HG03066 (cell line): ENCODE measurements at regions not wholly inside any gene's neighbourhood (a gene's known extent, or its start where the extent isn't known, plus 50 kb on each side); places are given as distances from the start of the nearest gene placed in this dataset.
A peak's percentile ranks its signal among the peaks of the same experiment; 100 is the strongest.
"Not testable (repeated sequence)": the region's sequence is repeated elsewhere in the genome, so short reads cannot be mapped to it uniquely, and the experiment has no call there.

ENCODE experiments used
- ATAC-seq: cut with Tn5 transposase; IDR thresholded peaks from one replicate; pipeline ENCODE4 v1.9.1; 2021; ENCODE audit warnings: low read depth; ENCODE audit not compliant: unreplicated experiment

DNA sequence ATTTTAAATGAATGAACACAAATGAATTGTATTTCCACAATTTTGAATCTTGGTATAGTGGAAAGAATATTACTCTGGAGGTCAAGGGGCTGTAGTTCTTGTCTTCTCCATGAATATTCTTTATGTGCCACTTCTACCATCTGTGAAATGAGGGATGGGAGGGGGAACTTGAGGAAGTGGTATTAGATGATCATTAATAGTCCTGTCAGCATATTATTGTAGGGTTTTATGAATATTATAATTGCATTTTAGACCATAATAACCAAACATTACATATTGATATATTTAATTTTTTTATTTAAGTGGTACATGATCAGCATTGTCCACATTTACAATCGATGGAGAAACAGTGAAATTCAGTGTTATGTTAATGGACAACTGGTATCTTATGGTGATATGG lies 205.8 kb downstream of the CCDC74A start:
- not testable (repeated sequence) for ATAC-seq

GRCh38 chr2:131736406-131736805 lies 208.7 kb downstream of the CCDC74A start:
- peak; percentile 96 for ATAC-seq

- ATAC-seq: not testable (repeated sequence)
These were observed 210.8 kb downstream of the CCDC74A start for GRCh38 chr2:131738533-131738932.

DNA sequence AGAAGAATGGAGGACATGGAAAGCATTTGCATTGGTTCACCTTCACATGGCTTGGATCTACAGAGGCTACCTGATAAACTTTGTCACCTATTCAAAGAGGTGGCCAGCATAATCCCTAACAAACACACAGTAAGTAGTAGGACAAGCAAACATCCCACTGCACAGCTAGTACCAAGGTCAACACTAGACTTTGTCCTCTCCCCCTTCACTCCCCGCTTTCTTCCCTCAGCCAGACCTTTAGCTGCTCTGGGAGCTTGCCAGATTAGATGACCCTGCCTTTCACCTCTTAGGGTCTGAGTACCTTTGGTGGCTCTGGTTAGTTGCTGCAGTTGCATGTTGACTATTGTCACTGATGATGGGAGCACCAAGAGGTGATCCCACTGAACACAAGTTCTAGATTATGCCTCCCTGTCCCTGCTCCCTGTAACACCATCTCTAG lies 211.3 kb downstream of the CCDC74A start:
- ATAC-seq: not testable (repeated sequence)

DNA sequence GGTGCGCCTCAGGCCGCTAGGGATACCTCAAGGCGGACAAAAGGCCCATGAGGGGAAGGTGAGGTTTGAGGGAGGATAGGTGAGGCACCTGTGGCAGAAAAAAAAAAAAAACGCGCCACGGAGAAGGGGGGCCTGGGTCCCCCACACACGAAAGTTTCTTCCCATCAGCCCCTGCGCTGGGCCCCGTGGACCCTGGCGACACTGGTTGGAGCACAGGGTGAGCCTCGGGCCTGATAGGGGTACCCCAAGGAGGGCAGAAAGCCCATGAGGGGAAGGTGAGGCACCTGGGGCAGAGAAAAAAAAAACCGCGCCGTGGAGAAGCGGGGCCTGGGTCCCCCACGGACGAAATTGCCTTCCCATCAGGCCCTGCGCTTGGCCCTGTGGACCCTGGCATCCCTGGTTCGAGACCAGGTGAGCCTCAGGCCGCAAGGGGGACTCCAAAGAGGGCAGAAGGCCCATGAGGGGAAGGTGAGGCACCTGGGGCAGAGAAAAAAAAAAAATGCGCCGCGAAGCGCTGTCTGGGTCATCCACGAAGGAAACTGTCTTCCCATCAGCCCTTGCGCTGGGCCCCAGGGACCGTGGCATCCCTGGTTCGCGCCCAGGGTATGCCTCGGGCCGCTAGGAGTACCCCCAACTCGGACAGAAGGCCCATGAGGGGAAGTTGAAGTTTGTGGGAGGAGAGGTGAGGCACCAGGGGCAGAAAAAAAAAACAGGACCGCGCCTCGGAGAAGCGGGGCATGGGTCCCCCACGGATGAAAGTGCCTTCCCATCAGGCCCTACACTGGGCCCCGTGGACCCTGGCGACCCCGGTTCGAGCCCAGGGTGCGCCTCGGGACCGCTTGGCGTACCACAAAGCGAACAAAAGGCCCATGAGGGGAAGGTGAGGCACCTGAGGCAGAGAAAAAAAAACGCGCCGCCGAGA lies 226.2 kb downstream of the CCDC74A start:
- ATAC-seq: no peak

DNA sequence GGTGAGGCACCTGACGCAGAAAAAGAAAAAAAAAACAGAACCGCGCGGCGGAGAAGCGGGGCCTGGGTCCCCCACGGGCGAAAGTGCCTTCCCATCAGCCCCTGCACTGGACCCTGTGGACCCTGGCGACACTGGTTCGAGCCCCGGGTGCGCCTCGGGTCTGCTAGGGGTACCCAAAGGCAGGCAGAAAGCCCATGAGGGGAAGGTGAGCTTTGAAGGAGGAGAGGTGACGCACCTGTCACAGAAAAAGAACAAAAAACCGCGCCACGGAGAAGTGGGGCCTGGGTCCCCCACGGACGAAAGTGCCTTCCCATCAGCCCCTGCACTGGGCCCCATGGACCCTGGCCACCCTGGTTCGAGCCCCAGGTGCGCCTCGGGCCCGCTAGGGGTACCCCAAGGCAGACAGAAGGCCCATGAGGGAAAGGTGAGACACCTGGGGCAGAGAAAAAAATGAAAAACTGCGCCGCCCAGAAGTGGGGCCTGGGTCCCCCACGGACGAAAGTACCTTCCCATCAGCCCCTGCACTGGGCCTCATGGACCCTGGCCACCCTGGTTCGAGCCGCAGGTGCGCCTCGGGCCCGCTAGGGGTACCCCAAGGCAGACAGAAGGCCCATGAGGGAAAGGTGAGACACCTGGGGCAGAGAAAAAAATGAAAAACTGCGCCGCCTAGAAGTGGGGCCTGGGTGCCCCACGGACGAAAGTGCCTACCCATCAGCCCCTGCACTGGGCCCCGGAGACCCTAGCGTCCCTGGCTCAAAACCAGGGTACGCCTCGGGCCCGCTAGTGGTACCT lies 227.4 kb downstream of the CCDC74A start:
- ATAC-seq: no peak

DNA sequence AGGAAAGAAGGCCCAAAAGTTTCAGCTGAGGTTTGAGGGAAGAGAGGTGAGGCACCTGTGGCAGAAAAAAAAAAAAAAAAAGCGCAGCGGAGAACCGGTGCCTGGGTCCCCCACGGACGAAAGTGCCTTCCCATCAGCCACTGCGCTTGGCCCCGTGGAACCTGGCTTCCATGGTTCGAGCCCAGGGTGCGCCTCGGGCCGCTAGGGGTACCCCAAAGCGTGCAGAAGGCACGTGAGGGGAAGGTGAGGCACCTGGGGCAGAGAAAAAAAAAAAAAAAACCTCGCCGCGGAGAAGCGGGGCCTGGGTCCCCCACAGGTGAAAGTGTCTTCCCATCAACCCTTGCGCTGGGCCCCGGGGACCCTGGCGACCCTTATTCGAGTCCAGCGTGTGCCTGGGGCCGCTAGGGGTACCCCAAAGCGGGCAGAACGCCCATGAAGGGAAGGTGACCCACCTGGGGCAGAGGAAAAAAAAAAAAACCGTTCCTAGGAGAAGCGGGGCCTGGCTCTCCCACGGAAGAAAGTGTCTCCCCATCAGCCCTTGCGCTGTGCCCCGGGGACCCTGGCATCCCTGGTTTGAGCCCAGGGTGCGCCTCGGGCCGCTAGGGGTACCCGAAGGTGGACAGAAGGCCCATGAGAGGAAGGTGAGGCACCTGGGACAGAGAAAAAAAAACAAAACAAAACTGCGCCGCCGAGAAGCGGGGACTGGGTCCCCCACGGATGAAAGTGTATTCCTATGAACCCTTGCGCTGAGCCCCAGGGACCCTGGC lies 228.6 kb downstream of the CCDC74A start:
- ATAC-seq: no peak

DNA sequence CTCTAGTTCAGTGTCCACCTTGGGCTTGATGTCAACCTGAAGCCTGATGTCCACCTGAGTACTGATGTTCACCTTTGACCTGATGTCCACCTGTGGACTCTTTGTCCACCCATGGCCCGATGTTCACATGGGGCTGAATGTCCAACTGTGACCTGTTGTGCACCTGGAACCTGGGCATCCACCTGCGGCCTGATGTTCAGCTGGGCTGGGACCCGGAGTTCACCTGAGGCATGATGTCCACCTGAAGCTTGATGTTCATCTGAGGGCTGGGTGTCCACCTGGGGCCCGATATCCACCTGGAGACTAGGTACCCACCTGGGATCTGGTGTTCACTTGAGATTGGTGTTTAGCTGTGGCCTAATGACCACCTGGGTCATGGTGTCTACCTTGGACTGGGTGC lies 231.3 kb downstream of the CCDC74A start:
- ATAC-seq: not testable (repeated sequence)

DNA sequence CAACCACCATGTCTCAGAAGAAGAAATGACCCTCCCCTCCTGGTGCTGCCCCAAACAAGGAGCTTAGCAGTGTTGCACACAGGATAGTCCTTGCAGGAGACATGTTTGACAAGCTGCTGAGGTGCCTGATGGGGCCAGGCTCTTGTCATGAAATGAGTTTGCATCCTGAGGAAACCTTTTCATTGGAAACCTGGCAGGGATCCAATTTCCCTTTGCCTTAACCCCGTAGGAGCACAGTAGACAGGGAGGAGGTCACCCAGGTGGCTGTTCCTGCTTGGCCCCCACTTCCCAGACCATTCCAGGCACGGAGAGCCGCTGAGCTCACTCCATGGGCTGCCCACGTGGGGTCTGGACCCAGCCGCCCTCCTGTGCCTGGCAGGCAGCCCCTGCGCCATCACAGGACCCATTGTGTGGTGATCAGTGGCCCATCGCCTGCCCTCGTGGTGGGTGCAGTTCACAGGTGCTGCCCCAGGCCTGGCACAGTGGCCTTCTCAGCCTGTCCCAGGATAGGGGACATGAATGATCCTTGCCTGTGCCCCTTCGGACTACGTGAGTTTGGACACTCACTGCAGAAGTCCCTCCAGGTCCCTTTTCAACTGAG lies 247.4 kb downstream of the CCDC74A start:
- not testable (repeated sequence) for ATAC-seq

GRCh38 chr2:131775903-131776506 lies 248.3 kb downstream of the CCDC74A start:
- ATAC-seq: not testable (repeated sequence)

- ATAC-seq: not testable (repeated sequence)
These were observed 252.8 kb downstream of the CCDC74A start for GRCh38 chr2:131780446-131780845.

DNA sequence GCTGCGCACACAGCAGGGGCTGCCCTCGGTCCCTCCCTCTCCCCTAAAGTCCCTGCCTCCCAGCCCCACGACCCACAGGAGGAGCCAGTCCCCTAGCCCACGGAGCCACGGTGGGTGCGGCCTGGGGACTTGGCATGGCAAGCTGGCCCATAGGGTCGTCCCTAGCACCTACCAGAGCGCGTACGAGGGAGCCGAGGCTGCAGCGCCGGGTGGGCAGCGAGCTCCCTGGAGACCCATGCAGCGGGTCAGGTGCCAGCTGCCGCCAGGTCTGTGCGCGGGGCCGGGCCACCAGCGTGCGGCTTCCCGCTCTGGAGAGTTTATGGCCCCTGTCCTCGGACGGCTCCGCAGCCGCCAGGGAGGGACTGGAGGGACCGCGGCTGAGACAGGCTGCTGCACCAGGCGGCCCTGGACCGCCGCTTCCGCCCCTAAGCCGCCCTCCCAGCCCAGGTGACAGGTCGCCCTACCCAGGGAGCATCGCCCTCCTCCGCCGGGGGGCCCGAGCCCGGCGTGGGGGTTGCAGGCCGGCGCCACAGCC lies 273.6 kb downstream of the CCDC74A start:
- no peak for ATAC-seq

DNA sequence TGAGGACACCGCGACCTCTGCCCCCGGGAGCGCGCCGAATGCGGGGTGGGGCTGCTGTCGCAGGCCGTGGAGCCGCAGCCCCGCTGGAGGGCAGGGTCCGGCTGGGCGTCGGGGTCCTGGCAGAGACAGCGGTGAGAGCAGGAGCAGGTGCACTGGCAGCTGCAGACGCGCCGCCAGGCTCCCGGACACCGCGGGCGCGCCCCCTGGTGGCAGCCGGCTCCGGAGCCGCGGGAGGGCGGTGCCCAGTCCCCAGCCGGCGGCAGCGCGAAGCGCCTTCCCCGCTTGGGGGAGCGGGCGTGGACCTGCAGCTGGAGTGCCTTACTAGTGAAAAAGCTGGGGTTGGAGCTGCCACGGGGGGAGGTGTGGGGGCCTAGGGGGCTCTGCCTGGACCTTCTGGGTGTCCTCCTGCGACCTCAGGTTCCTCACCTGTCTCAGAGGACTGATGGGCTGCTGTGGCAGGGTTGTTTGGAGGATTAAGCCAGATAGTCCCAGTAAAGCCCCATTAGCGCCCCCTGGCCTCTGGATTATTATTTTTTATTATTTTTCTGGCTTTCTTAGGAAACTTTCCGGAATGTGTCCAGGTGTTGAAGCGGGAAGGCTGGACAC lies 274.2 kb downstream of the CCDC74A start:
- peak; percentile 92 for ATAC-seq

GRCh38 chr2:131802351-131802836 lies 274.7 kb downstream of the CCDC74A start:
- ATAC-seq: not testable (repeated sequence)

- not testable (repeated sequence) for ATAC-seq
These were observed 275.5 kb downstream of the CCDC74A start for GRCh38 chr2:131803237-131803636.

DNA sequence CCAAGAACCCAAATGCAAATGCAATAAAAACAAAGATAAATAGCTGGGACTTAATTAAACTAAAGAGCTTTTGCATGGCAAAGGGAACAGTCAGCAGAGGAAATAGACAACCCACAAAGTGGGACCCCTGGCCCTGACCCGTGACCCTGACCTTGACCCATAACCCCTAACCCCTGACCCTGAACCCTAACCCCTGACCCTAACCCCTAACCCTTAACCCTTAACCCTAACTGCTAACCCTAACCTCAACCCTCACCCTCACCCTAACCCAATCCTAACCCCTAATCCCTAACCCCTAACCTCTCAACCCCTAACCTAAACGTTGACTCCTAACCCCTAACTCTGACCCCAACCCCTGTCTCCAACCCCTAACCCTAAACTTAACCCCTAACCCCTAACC lies 284.9 kb downstream of the CCDC74A start:
- not testable (repeated sequence) for ATAC-seq

DNA sequence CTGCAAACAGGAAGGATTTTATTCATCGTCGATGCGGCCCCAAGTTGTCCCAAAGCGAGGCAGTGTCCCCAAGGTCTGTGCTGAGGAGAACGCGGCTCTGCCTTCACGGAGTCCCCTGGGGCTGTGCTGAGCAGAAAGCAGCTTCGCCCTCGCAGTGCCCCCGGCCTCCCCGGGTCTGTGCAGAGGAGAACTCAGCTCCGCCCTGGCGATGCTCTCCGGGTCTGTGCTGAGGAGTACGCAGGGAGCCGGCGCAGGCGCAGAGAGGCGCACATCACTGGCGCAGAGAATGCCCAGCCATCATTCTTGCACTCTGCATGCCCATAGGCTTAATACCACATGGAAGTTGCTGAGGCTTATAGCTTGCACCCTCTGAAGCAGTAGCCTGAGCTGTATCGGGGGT lies 285.7 kb downstream of the CCDC74A start:
- ATAC-seq: not testable (repeated sequence)

DNA sequence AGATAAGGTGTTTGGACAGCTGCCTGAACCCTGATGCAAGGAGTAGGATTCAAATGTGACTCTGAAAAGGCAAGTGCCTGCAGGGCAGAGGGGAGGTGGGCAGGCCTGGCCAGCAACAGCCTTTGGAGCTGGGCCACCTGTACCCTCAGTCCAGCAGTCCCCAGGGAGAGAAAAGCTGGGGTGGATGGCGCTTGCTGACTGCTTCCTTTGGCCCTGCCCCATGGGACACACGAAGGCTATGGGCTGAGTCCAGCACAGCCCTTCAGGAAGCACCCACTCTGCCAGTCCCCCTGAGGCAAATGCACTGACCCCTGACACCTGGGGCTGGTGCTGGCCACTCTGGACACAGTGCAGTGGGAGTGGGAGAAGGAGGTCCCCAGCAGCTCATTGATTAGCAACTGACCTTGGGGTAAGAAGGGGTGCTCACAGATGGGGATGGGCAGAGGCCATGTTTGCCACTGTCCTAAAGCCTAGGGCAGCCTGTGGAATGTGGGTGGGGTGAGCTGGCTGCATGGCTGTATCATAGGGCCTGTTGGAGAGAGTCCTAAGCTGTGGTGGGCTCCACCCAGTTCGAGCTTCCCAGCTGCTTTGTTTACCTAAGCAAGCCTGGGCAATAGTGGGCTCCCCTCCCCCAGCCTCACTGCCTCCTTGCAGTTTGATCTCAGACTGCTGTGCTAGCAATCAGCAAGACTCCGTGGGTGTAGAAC lies 290.7 kb downstream of the CCDC74A start:
- not testable (repeated sequence) for ATAC-seq
